HepG2 (cell line): ENCODE measurements at regions not wholly inside any gene's neighbourhood (a gene's known extent, or its start where the extent isn't known, plus 50 kb on each side); places are given as distances from the start of the nearest gene placed in this dataset.

Source experiments
- IRF2 ChIP-seq: IDR thresholded peaks from 2 replicates; pipeline ENCODE4 v1.6.1; 2018; ENCODE audit warnings: missing genetic modification reagents, missing compliant biosample characterization
- JUN ChIP-seq: sonication (generic); formaldehyde crosslinking; IDR thresholded peaks from 2 replicates; pipeline ENCODE4 v1.4.0; 2020; ENCODE audit warnings: mild to moderate bottlenecking, missing genetic modification reagents
- MYC ChIP-seq: sonication (generic); formaldehyde crosslinking; IDR thresholded peaks from 2 replicates; pipeline ENCODE4 v1.9.0; 2021; ENCODE audit warnings: missing genetic modification reagents, borderline replicate concordance
- POLR2A ChIP-seq, 2 experiments: IDR thresholded peaks; 2 replicates each; pipeline ENCODE4 v1.6.1; 2011; ENCODE audit warnings: low read depth in 2 of 2, low read length in 2 of 2, mild to moderate bottlenecking in 1 of 2, moderate library complexity in 1 of 2; ENCODE audit not compliant: insufficient read depth in 1 of 2
- SETDB1 ChIP-seq: sonication (generic); formaldehyde crosslinking; IDR thresholded peaks from 2 replicates; pipeline ENCODE4 v1.5.1; 2020; ENCODE audit warnings: missing genetic modification reagents, mild to moderate bottlenecking, borderline replicate concordance
- ZNF317 ChIP-seq: sonication (generic); formaldehyde crosslinking; IDR thresholded peaks from 2 replicates; pipeline ENCODE4 v1.5.0; 2020; ENCODE audit warnings: mild to moderate bottlenecking, missing genetic modification reagents
- TF ChIP-seq, protein P1 (sequence below): sonication (generic); formaldehyde crosslinking; IDR thresholded peaks from 2 replicates; pipeline ENCODE4 v1.5.1; 2020; ENCODE audit warnings: missing genetic modification reagents, mild to moderate bottlenecking, borderline replicate concordance
- TF ChIP-seq, protein P2 (sequence below): sonication (generic); formaldehyde crosslinking; IDR thresholded peaks from 2 replicates; pipeline ENCODE4 v1.5.0; 2020; ENCODE audit warnings: mild to moderate bottlenecking, missing genetic modification reagents, moderate library complexity
- TF ChIP-seq, protein P3 (sequence below): sonication (generic); formaldehyde crosslinking; IDR thresholded peaks from 2 replicates; pipeline ENCODE4 v1.4.0; 2020; ENCODE audit warnings: missing genetic modification reagents
- TF ChIP-seq, protein P4 (sequence below): IDR thresholded peaks from 2 replicates; pipeline ENCODE4 v1.6.1; 2016; ENCODE audit warnings: low read depth, missing genetic modification reagents, missing compliant biosample characterization
- TF ChIP-seq, protein P5 (sequence below): sonication (generic); formaldehyde crosslinking; IDR thresholded peaks from 2 replicates; pipeline ENCODE4 v1.4.0; 2020; ENCODE audit warnings: mild to moderate bottlenecking, missing genetic modification reagents

DNA sequence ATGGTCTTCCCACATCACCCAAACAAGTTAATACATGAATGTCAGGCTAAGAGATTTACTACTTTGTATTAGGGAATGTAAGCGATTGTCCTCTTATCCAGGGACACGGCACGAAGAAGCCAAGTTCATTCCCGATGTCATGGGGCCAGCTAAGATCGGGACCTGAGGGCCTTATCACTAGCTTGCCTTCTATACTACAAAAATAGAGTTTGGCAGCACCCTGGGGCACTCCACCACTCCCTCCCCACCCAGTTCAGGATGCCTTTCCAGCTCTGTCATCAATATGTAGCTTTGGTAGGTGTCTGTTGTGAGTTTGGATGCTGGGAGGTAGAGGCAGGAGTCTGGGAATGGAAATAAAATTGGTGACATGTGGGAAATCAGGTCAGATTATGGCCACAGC is 197.5 kb downstream of the ATG4C start:
- TF ChIP-seq, protein P1, sequence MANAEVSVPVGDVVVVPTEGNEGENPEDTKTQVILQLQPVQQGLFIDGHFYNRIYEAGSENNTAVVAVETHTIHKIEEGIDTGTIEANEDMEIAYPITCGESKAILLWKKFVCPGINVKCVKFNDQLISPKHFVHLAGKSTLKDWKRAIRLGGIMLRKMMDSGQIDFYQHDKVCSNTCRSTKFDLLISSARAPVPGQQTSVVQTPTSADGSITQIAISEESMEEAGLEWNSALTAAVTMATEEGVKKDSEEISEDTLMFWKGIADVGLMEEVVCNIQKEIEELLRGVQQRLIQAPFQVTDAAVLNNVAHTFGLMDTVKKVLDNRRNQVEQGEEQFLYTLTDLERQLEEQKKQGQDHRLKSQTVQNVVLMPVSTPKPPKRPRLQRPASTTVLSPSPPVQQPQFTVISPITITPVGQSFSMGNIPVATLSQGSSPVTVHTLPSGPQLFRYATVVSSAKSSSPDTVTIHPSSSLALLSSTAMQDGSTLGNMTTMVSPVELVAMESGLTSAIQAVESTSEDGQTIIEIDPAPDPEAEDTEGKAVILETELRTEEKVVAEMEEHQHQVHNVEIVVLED (CRISPR knock-in tag): no peak
- no peak for TF ChIP-seq POLR2A (IDR thresholded peaks at IDR 0.05; ENCODE audit: insufficient read depth in 1 of 2, low read depth in 2 of 2, low read length in 2 of 2)
- TF ChIP-seq ZNF317 (CRISPR knock-in tag): no peak
- no peak for TF ChIP-seq IRF2 (CRISPR knock-in tag)
- TF ChIP-seq, protein P2, sequence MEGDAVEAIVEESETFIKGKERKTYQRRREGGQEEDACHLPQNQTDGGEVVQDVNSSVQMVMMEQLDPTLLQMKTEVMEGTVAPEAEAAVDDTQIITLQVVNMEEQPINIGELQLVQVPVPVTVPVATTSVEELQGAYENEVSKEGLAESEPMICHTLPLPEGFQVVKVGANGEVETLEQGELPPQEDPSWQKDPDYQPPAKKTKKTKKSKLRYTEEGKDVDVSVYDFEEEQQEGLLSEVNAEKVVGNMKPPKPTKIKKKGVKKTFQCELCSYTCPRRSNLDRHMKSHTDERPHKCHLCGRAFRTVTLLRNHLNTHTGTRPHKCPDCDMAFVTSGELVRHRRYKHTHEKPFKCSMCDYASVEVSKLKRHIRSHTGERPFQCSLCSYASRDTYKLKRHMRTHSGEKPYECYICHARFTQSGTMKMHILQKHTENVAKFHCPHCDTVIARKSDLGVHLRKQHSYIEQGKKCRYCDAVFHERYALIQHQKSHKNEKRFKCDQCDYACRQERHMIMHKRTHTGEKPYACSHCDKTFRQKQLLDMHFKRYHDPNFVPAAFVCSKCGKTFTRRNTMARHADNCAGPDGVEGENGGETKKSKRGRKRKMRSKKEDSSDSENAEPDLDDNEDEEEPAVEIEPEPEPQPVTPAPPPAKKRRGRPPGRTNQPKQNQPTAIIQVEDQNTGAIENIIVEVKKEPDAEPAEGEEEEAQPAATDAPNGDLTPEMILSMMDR (CRISPR knock-in tag): no peak
- TF ChIP-seq SETDB1 (CRISPR knock-in tag): no peak
- TF ChIP-seq MYC (CRISPR knock-in tag): no peak
- TF ChIP-seq, protein P3, sequence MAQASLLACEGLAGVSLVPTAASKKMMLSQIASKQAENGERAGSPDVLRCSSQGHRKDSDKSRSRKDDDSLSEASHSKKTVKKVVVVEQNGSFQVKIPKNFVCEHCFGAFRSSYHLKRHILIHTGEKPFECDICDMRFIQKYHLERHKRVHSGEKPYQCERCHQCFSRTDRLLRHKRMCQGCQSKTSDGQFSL: no peak
- TF ChIP-seq, protein P4, sequence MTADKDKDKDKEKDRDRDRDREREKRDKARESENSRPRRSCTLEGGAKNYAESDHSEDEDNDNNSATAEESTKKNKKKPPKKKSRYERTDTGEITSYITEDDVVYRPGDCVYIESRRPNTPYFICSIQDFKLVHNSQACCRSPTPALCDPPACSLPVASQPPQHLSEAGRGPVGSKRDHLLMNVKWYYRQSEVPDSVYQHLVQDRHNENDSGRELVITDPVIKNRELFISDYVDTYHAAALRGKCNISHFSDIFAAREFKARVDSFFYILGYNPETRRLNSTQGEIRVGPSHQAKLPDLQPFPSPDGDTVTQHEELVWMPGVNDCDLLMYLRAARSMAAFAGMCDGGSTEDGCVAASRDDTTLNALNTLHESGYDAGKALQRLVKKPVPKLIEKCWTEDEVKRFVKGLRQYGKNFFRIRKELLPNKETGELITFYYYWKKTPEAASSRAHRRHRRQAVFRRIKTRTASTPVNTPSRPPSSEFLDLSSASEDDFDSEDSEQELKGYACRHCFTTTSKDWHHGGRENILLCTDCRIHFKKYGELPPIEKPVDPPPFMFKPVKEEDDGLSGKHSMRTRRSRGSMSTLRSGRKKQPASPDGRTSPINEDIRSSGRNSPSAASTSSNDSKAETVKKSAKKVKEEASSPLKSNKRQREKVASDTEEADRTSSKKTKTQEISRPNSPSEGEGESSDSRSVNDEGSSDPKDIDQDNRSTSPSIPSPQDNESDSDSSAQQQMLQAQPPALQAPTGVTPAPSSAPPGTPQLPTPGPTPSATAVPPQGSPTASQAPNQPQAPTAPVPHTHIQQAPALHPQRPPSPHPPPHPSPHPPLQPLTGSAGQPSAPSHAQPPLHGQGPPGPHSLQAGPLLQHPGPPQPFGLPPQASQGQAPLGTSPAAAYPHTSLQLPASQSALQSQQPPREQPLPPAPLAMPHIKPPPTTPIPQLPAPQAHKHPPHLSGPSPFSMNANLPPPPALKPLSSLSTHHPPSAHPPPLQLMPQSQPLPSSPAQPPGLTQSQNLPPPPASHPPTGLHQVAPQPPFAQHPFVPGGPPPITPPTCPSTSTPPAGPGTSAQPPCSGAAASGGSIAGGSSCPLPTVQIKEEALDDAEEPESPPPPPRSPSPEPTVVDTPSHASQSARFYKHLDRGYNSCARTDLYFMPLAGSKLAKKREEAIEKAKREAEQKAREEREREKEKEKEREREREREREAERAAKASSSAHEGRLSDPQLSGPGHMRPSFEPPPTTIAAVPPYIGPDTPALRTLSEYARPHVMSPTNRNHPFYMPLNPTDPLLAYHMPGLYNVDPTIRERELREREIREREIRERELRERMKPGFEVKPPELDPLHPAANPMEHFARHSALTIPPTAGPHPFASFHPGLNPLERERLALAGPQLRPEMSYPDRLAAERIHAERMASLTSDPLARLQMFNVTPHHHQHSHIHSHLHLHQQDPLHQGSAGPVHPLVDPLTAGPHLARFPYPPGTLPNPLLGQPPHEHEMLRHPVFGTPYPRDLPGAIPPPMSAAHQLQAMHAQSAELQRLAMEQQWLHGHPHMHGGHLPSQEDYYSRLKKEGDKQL (CRISPR knock-in tag): no peak
- TF ChIP-seq, protein P5, sequence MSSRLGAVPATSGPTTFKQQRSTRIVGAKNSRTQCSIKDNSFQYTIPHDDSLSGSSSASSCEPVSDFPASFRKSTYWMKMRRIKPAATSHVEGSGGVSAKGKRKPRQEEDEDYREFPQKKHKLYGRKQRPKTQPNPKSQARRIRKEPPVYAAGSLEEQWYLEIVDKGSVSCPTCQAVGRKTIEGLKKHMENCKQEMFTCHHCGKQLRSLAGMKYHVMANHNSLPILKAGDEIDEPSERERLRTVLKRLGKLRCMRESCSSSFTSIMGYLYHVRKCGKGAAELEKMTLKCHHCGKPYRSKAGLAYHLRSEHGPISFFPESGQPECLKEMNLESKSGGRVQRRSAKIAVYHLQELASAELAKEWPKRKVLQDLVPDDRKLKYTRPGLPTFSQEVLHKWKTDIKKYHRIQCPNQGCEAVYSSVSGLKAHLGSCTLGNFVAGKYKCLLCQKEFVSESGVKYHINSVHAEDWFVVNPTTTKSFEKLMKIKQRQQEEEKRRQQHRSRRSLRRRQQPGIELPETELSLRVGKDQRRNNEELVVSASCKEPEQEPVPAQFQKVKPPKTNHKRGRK (CRISPR knock-in tag): no peak
- TF ChIP-seq JUN (CRISPR knock-in tag): no peak
